DMS114 treated with DMSO at 0.1 percent for 48 hours (cell line): ENCODE measurements at regions not wholly inside any gene's neighbourhood (a gene's known extent, or its start where the extent isn't known, plus 50 kb on each side); places are given as distances from the start of the nearest gene placed in this dataset.

ENCODE experiments used
- DNase-seq: peaks from one replicate; lab custom pipeline; 2025; ENCODE audit not compliant: unreplicated experiment; lab: John Stamatoyannopoulos, UW

DNA sequence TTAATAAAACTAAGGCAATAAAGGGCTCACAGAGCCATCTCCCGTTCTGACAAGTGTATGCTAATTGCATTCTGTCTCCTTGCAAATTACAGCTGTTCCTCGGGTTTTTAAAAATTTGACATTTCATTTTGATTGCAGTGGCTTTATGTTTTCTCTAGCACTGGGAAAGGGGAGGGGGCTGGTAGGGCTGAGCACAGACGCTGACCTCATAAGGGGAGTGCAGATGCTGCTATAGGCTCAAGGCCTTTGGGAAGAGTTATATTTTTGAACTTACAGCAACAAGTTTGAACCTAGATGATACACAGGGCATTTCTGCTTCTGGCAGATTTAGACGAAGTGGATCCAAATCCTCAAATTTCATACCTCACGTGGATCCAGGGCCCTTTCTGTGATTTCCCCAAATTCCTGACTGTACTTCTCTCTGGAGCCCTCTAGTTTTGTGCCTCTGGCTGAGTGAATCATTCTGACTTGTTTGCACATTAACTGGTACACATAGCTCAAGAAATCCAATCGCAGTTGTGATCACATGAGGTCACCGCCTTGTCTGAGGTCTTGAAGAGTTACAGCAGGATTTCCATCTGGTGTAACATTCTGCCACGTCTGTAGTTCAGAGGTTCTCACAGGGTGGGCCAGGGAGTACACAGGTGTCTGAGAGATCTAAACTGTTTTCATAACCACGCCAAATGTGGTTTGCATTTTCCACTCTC, 230.3 kb downstream of the C1orf94 start:
- no peak for DNase-seq

DNA sequence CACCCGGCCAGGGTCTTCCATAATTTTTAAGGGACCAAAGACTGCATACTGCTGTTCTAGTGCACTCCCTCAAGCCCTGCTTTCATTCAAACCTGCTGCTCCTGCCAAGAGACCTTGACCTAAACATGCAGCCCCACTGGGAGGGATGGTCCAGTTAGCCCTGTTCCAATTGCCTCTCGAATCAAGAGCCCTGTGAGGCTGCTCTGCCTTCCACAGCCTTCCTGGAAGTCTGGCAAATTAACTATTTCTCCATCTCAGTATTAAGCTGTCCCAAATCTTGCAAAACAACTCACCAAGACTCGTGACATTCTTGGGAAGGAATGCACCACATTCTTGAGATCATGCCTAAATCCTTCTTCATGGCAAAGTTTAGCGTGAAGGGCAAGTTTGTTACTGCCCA, 231.3 kb downstream of the C1orf94 start:
- no peak for DNase-seq

DNA sequence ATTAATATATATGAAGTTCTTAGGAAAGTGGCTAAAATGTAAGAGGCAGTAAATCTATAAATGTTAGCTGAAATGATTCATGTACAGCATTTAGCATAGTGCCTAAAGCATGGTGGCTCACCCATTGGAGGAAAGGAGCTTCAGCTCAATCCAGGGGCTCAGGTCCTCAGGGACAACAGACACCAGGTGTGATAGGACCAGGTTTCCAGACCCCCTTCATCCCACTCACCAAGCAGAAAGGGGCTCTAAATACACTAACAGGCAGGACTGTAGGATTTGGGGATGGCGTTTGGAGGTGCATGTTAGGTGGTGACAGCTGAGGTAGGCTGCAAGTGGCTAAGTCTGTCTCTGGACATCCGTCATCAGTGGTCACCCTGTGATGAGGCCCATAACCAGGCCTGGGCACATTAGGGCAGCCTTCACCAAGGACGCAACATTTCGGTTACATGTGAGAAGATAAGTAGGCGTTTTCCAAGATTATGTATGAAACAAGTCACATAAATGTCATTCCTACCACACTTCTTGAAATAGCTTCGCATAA, 233.1 kb downstream of the C1orf94 start:
- no peak for DNase-seq

DNA sequence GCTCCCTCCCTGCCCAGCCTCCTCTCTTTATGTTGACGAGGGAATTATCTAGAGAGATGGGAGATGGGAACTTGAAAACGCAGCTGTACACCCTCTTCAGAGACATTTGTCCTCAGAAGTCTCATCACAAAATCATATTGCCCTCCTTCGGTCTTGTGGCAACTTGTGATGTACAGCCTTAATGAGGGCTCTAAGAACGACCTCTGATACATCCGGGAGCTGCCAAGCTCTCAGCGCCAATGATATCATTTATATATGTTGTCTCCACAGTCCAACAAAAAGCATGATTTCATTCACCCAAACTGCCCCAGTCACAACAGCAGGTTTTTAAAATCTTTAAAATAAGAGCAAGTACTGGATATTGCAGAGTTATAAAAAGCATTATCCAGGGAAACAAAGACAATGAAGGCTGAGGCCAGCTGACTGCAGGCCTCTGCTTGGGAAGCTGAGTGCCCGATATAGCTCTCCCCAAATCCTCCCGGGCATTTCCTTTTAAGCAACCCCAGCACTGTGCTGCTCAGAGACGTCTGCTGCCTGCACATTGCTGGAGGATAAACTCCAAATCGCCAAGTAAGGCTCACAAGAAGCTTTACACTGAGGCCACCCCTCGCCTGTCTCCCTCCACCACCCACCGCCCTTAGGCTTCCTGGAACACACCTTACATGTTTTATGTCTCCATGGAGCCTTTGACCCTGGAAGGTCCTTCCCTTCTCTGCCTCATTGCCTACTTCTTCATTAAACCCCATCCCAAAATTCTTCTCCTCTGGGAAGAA, 236.1 kb downstream of the C1orf94 start:
- no peak for DNase-seq

DNA sequence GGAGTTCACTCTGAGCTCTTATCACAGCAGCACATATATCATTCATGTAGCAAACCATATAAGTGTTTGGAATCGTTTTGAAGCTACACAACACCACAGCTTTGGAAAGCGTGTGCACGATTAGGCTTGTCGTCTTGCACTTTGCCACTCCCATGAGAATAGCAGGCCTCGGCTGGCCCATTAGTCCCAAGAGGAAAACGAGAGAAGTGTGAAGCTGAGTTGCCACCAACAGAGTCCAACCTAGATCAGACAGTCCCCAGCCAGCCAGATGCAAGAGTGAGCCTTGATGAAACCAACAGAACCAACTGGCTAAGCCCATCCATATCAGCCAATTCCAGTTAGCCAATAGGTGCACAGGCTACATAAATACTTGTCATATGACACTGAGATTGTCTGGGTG, 238.4 kb downstream of the C1orf94 start:
- DNase-seq = no peak

DNA sequence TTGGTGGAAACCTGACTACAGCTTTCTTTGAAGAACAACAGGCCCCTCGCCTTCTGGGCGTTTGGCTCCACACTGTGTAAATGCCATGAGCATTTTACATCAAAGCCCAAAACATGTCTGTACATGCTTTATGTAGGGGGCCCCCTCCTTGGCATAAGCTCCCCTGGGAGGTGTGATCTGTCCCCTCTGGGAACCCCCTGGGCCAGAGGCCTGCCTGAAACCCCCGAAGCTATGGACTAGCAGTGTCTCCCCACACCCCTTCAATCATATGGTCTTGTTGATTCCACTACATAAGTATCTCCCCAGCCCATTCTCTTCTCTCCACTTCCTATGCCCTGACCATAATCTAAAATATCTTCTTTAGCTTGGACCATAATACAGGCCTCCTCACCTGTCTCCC, 241.5 kb downstream of the C1orf94 start:
- DNase-seq = no peak

DNA sequence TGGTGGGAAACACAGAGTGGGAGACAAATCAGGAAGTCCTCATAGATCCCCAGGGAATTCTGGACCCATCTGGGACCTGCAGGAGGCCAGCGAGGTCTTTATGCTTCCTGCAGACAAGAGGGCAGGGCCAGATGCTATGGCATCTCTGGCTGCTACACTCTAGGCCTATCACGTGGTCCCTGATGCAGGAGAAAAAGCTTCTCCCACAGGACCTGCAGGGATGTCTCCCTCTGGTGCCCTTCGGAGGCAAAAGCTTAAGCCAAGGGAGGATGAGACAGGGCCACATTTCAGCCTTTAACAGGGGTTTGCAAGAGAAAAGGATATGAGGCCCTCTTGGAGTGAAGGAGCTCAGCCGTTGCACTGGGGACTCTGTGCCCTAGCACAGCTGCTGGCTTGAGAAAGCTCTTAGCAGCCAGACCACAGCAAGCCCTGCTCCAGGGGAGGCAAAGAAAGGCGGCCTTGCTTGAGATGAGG, 243.0 kb downstream of the C1orf94 start:
- peak; percentile 1 for DNase-seq

DNA sequence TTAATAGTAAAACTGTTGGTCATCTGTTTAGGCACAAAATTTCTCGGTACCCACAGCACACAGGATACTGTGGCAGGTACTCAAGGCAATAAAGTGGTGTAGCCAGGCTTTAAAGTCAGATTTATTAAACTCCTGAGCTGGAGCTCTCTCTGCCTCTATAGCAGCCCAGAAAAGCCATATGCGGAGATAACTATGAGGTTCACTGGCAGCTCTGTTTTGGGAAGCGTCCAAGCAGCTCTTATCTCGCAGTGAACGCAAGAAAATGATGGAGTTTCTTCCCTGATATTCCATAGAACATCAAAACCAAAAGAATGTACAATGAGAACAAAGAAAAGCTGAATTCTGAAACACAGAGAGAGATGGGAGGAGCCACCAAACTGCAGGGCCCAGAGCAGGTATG, 248.3 kb downstream of the C1orf94 start:
- DNase-seq = no peak

DNA sequence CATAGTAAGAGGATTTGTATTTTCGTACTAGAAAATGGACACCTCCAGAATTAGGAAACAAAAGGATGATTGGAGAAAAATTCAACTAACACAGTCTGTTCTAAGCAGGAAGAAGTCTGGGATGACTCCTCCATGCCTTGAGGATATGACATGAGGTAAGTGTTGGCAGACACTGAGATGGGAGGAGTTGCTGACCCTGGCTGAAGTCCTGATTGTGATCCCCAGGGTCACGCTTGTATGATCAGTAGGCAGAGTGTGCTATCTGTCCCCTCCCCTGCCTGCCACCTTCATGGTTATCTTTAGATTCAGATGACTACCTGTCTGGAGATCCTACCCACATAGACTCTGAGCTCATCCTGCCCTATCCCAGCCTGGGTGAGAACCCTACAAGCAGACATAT, 249.1 kb downstream of the C1orf94 start:
- DNase-seq = no peak

DNA sequence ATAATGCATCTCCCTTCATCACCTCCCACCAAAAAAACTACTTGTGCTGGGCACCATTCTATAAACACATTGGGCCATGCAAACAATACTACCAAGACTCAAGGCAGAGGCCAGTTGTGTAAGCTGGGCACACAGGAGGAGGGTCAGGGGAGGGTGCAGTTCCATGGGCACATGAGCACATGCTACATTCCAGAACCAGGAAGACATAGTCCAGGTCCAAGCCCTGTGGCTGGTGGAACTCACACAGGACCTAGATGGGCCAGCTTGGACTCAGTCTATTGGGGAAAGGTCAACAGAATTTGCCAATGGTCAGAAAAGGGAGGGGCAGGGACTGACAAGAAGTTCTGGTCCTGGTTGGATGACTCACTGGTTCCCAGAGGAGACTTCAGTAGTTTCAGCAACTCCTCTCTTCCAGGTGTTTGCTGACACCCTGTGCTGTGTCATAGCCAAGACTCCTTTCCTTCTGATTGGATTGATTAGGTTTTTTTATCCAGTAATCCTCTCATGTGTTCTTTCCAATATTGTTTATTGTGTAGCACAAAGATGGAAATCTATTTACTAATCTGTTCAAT, 249.7 kb downstream of the C1orf94 start:
- no peak for DNase-seq

DNA sequence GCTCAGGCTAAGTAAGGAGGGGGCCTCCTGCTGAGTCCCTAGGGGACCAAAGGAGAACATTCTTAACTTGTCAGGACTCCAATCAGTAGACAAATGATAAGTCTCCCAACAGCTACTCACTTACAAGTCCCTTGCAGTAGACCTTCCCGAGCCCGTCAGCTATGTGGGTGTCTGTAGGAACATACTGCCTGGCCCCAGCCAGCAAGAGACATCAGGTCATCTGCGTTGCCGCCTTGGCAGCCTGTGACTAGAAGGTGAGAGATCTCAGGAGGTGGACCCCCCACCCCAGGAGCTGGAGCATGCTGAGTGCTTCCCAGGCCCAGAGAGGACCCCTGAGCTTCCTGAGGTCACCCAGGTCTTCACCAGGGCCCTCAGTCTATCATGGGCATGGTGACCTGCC, 250.5 kb downstream of the C1orf94 start:
- no peak for DNase-seq

DNA sequence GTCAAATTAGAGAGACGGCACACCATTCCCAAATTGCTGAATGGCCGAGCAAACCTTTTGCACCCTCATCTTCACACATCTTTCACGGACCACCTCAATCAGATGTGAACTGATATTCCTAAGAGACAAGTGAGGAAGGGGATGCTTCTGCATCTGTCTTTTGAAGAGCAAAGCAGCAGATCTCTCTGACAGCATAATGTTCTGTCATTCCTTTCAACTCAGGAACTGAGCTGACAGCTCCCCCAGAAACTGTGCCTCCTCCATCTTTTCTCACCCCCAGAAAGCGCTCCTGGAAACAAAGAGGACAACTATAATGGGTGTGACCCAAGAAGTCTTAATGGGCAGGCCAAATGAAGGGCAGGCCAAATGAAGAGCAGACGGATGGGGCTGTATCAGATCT, 256.4 kb downstream of the C1orf94 start:
- no peak for DNase-seq

DNA sequence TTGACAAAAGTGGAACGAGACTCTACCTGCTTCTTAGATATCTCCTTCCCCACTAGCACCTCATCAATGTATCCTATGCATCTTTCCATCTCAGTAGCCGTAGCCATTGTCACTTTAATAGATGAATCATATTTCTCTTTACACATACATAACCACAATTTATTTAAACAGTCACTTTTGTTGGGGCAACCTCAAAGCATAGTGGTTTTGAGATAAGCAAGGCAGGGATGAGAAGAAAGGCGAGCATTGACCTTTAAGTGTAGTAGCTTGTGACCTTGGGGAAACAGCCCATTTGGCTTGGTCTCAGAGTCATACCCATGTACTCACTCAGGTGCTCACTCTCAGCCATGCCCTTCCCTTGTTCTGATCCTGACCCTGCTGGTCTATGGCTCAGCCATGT, 260.1 kb downstream of the C1orf94 start:
- DNase-seq = no peak

DNA sequence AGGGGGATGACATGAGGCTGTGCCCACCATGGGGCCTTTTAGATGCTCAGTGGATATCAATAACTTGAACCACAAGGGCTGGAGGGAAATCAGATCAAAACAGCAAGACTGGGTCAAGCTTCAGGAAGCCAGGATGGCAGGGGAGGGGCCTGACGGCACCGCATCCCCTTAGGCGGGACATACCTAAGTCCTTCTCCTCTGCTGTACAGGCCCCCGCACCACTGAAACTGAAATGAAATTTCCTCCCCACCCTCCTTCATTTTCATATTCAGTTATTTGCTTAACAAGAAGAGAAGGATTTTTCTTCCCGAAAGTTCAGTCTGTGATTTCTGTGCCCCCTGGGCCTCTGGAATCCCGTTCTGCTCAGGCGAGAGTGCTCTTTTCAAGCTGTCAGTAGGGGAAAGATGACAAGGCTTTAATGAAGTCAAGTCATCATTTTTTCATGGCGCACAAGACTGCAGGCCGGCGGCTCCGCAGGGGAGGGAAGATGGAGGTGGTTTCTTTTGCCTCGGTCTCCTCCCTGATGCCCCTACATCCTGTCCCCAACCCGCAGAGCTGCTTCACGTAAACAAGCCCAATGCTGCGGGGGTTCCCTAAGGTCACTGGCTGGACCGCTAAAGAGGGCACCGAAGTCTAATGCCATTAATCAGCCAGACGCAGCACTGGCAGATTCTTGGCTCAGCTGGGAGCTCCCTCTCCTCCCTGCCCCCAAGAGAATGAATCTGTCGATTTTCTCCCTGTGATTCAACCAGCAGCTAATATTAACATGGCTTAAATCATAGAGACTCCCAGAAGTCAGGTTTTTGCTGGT, 264.8 kb downstream of the C1orf94 start:
- no peak for DNase-seq

DNA sequence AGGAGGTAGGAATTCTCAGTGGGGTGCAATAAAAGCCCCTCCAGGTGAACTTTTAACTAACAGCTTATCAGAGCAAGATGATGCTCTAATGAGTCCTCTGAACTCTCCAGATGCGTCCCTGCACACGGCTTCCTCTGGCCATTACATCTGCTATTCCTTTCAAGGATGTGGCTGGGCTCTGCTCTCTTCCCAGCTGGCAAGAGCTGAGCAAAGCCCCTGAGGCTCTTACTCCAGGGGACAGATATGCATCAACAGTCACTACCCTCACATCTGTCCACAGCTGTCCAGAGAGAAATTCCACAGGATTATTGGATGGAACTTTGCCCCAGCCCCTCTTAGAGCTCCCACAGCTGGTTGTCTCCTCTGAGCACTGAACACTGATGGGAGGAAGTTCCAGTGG, 267.8 kb downstream of the C1orf94 start:
- DNase-seq = no peak

DNA sequence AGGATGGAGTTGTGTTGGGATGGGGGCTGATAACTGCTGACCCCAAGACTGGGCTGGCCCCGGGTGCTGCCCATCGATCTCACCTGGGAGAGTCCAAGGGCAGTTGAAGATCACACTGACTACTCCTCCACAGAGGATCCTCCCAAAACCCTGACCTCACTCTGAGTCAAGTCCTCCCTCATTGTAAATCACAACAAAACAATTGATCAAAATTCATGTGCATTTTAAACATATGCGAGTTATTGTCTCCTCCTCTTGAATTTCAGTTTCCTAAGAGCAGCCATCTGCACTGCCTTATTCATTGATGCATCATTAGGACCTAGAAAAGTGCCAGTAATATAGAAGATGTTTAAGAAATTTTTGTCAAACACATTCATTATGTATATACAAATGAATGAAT, 273.6 kb downstream of the C1orf94 start:
- DNase-seq = no peak

DNA sequence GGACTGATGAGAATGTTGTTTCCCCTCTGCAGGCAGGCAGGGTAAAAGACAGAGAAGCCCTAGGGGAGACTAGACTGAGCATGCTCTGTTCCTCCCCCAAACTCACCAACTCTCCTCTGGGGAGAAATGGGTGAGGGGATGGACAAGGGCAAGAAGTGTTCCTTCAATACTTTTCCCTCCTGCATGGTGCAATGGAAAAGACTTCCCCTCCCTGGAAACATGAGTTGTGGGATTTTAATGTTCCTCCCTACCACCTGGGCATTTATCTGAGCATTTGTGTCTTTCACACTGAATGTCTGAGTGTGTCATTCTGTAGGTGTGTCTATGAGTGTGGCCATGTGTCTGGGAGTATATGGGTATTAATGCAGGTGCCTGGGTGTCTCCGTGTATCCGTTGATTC, 275.7 kb downstream of the C1orf94 start:
- no peak for DNase-seq

DNA sequence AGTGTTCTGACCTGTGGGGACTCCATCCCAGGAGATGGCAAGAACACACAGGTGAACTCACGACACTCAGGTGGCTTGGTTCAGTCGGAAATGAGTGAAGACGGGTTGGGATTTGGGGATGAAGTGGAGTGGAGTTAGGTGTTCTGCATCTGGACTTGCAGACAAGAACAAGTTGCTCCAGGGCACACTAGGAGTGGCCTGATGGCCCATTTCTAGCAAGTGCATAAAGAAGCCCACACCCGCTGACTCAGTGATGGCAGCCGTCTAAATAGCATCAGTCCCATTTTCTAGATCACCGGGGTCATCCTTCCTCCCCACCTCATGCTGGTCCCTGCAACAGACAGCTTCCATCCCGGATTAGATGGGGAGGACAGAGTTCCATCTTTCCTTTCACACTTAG, 278.4 kb downstream of the C1orf94 start:
- no peak for DNase-seq

DNA sequence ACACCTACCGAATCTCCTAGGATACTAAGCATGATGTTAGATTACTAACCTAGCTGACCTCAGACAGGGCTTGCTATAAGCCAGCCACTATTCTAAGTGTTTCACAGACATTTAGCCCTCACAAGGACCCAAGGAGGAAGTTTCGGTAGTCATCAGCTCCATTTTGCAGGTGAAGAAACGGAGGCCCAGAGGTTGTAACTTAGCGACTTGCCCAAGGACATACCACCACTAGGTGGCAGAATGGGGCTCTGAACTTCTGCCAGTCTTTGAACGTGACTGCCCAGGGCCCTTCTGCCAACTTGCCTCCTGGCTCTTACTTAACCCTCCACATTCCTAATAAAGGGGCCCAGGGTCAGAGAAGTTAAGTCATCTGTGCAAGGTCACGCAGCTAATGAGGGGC, 283.5 kb downstream of the C1orf94 start:
- no peak for DNase-seq

DNA sequence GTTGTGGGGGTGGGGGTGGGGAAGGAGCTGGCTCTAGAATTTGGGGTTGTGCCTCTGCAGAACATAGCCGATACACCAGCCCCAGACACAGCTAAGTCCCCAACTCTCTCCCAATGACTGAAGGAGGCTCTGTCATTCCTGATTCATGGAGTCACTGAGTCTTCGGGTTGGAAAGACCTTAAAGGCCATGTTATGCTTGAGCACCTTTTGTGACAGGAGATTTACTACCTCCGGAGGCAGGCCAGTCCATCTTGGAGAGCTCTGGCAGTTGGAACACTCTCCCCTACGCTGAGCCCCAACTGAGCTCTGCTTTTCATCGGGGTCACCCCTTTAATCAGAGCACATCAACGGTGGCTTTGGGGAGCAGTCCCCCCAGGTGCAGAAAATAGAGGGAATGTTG, 284.4 kb upstream of the GJB5 start:
- no peak for DNase-seq

DNA sequence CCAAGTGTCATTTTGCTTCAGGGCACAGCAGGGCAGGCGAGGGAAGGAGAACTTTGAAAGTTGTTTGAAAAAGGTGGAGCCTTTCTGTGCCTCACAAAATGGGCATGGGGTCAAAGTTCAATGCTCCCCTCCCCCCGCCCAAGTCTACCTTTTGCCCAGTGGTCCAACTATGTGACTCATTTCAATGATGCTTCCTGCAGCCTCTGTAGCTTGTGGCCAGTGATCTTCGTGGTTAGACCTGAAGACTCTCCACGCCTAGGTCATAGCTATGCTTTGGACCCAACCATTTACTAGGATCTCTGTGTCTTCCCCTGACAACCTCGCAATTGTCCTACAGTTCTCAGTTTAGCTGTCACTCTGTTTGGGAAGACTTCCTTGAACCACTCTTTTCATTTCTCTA, 280.3 kb upstream of the GJB5 start:
- DNase-seq = no peak
